ENCODE measurements at regions not wholly inside any gene's neighbourhood (a gene's known extent, or its start where the extent isn't known, plus 50 kb on each side); places are given as distances from the start of the nearest gene placed in this dataset.

DNA sequence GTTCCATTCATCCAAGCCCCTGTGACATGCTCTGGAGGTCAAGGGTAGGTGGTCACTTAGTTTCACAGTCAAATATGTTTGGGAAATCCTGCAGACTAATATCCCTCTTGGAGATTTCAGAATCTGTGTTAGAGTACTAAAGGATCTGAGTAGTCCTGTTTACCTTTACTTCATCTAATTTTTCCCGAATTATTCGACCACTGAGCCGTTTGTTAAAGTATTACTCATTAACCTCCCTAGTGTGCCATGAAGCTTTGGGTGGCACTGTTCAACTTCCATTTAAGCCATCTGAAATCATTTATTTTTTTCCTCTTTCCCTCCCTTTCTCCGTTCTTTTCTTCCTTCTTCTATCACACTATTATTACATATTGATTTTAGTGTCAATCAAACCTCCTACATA lies 109.9 kb downstream of the NGF start:
- Histone ChIP-seq H4K8ac (ENCODE audit: low read depth in 2 of 2, low read length in 2 of 2) (peak overlapping the region; percentile 34 to 82; a peak in 3 of 4 replicates), H3K18ac (ENCODE audit: low read depth, low read length) (peak overlapping the region; percentile 82), H2BK20ac (ENCODE audit: low read depth, low read length) (peak overlapping the region; percentile 98), H3K56ac (ENCODE audit: extremely low read depth, insufficient read depth, low read length) (peak overlapping the region; percentile 86), H4K91ac (ENCODE audit: insufficient read depth, low read depth, low read length) (peak overlapping the region; percentile 94), H3K27me3 (ENCODE audit: control insufficient read depth, insufficient read depth, low read length) (no peaks in the 10 kb centered on the region), H4K5ac (ENCODE audit: low read depth, low read length) (peak overlapping the region; percentile 13; the same call in 1 of the 2 replicates), H3K14ac (replicated peaks; ENCODE audit: low read depth, low read length) (peak overlapping the region; percentile 96), H2AK9ac (replicated peaks; ENCODE audit: low read depth, low read length, poor library complexity) (no peak overlapping the region), H2BK5ac (ENCODE audit: low read depth, low read length, poor library complexity, severe bottlenecking) (peak overlapping the region; percentile 93), H3K79me1 (ENCODE audit: low read depth in 1 of 2, low read length in 2 of 2) (no peaks in the 10 kb centered on the region), H2AK5ac (ENCODE audit: low read depth, low read length) (peak overlapping the region; percentile 80), H2BK15ac (ENCODE audit: low read depth, low read length) (peak overlapping the region; percentile 48; the same call in 2 of the 3 replicates), H3K9ac (ENCODE audit: low read depth, low read length) (peak overlapping the region; percentile 40; the same call in 1 of the 2 replicates), H3K9me1 (ENCODE audit: insufficient read depth, low read length) (peaks cover 8% of the 10 kb centered on the region), H4K20me1 (ENCODE audit: insufficient read depth, low read length) (no peaks in the 10 kb centered on the region), H3K36me3 (ENCODE audit: control insufficient read depth, insufficient read depth, low read length) (no peaks in the 10 kb centered on the region), H2AFZ (replicated peaks; ENCODE audit: low read length, poor library complexity) (peak overlapping the region; percentile 82), H3K9me3 (ENCODE audit: control insufficient read depth, insufficient read depth, low read length) (no peaks in the 10 kb centered on the region), H3K23ac (ENCODE audit: low read depth, low read length) (peak overlapping the region; percentile 93; the same call in 1 of the 2 replicates), H3K4ac (ENCODE audit: low read depth, low read length) (peak overlapping the region; percentile 94), H3K4me3 (ENCODE audit: insufficient read depth, low read depth, low read length) (no peak overlapping the region; the same call in 1 of the 2 replicates), H3K4me1 (ENCODE audit: control insufficient read depth, insufficient read depth, low read length) (peaks cover 6% of the 10 kb centered on the region), H2BK120ac (ENCODE audit: low read depth, low read length) (peak overlapping the region; percentile 98), H3K4me2 (ENCODE audit: low read depth, low read length) (peak overlapping the region; percentile 45), H3K27ac (ENCODE audit: insufficient read depth, low read length) (peak overlapping the region; percentile 67)
- dilution Hi-C loops (cut with HindIII; ENCODE audit: low sequenced_read_pairs, unreplicated experiment), result no loop called here
- ChIA-PET POLR2A (ENCODE audit: unreplicated experiment) (no interaction called here), CTCF (interaction anchor here (0.6 to 0.7 kb wide), 2 partner anchors 210 to 868 kb away, joined by 5 to 6 read pairs; no protein-coding TSS in a partner anchor)
- 100% methylated on average over 1 of the region's 4 CpGs; no CpG with 5 or more reads in 1 of the 2 experiments for WGBS, 2 experiments (ENCODE audit: extremely low coverage in 2 of 2, insufficient read length in 1 of 2)
- ATAC-seq (ENCODE audit: low read depth), result no peak
- BruUV-seq (replicated peaks), result no TSS peak
- TF ChIP-seq POLR2A (IDR thresholded peaks at IDR 0.05; ENCODE audit: low read depth, low read length) (no peak), CEBPB (IDR thresholded peaks at IDR 0.05; ENCODE audit: low read depth, low read length) (no peak), CHD1 (IDR thresholded peaks at IDR 0.05; ENCODE audit: low read depth, low read length) (no peak), MAZ (IDR thresholded peaks at IDR 0.05; ENCODE audit: borderline replicate concordance, low read depth, low read length) (no peak), RCOR1 (IDR thresholded peaks at IDR 0.05; ENCODE audit: insufficient replicate concordance, low read length) (no peak), SMC3 (IDR thresholded peaks at IDR 0.05; ENCODE audit: low read depth, low read length) (no peak), BHLHE40 (IDR thresholded peaks at IDR 0.05; ENCODE audit: low read depth, low read length) (no peak), FOS (IDR thresholded peaks at IDR 0.05; ENCODE audit: low read depth, low read length) (no peak)
- TF ChIP-seq, protein P1, sequence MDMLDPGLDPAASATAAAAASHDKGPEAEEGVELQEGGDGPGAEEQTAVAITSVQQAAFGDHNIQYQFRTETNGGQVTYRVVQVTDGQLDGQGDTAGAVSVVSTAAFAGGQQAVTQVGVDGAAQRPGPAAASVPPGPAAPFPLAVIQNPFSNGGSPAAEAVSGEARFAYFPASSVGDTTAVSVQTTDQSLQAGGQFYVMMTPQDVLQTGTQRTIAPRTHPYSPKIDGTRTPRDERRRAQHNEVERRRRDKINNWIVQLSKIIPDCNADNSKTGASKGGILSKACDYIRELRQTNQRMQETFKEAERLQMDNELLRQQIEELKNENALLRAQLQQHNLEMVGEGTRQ (IDR thresholded peaks at IDR 0.05; ENCODE audit: low read depth, low read length), result no peak
- TF ChIP-seq, protein P2, sequence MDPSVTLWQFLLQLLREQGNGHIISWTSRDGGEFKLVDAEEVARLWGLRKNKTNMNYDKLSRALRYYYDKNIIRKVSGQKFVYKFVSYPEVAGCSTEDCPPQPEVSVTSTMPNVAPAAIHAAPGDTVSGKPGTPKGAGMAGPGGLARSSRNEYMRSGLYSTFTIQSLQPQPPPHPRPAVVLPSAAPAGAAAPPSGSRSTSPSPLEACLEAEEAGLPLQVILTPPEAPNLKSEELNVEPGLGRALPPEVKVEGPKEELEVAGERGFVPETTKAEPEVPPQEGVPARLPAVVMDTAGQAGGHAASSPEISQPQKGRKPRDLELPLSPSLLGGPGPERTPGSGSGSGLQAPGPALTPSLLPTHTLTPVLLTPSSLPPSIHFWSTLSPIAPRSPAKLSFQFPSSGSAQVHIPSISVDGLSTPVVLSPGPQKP (IDR thresholded peaks at IDR 0.05; ENCODE audit: borderline replicate concordance, low read depth, low read length), result no peak
- in situ Hi-C loops (cut with MboI; ENCODE audit: low sequenced_read_pairs), result no loop called here
- DNase-seq, result no peak
- intact Hi-C loops (cut with micrococcal nuclease), result no loop called here
